Upper lobe of left lung (tissue), 6 donors: ENCODE measurements at regions not wholly inside any gene's neighbourhood (a gene's known extent, or its start where the extent isn't known, plus 50 kb on each side); places are given as distances from the start of the nearest gene placed in this dataset.
A peak's percentile ranks its signal among the peaks of the same experiment; 100 is the strongest.

Experiments
- ATAC-seq, 2 donors: fragments of 200-7000 bp; cut with Tn5 transposase; one replicate each; pipeline ENCODE4 v1.9.1; 2022; ENCODE audit warnings: mild to moderate bottlenecking in 2 of 2, moderate library complexity in 2 of 2; ENCODE audit not compliant: low FRiP score in 2 of 2
- DNase-seq, 2 donors: peaks; one replicate each; pipeline ENCODE4 v3.0.0-alpha.2; 2019 to 2020
- H3K27ac ChIP-seq, 4 donors: fragments of 200-600 bp; sonication (generic); one replicate each; pipeline ENCODE4 v1.5.1; 2016 to 2019
- H3K27me3 ChIP-seq, 4 donors: fragments of 200-600 bp; sonication (generic); one replicate each; pipeline ENCODE4 v1.5.1; 2017 to 2019
- H3K36me3 ChIP-seq, 4 donors: fragments of 200-600 bp; sonication (generic); one replicate each; pipeline ENCODE4 v1.5.1; 2016 to 2019
- H3K4me1 ChIP-seq, 4 donors: fragments of 200-600 bp; sonication (generic); one replicate each; pipeline ENCODE4 v1.5.1; 2018 to 2019
- H3K4me3 ChIP-seq, 4 donors: fragments of 200-600 bp; sonication (generic); one replicate each; pipeline ENCODE4 v1.5.1; 2017 to 2019; ENCODE audit warnings: mild to moderate bottlenecking in 2 of 4, moderate library complexity in 1 of 4
- H3K9me3 ChIP-seq, 4 donors: fragments of 200-600 bp; sonication (generic); one replicate each; pipeline ENCODE4 v1.5.1; 2018 to 2019
- EP300 ChIP-seq, 4 donors: sonication (generic); formaldehyde crosslinking; IDR thresholded peaks; one replicate each; pipeline ENCODE4 v1.5.1; 2017; ENCODE audit warnings: antibody characterized with exemption in 4 of 4, control low read depth in 2 of 4
- POLR2A ChIP-seq, 4 donors: fragments of 450-650 bp; IDR thresholded peaks; one replicate each; pipeline ENCODE4 v1.5.1; 2016 to 2017; ENCODE audit warnings: antibody characterized with exemption in 4 of 4, mild to moderate bottlenecking in 2 of 4
- POLR2AphosphoS5 ChIP-seq, 2 donors: sonication (generic); formaldehyde crosslinking; IDR thresholded peaks; one replicate each; pipeline ENCODE4 v1.5.1; 2017; ENCODE audit warnings: antibody characterized with exemption in 2 of 2
- WGBS, 2 donors: methylation state at CpG; one replicate each; pipeline ENCODE4 v1.1.5; 2017 to 2018; 5-methylcytosine and 5-hydroxymethylcytosine counted together
- TF ChIP-seq, protein P1 (sequence below), 6 experiments: fragments of 450-650 bp in 4 of 6; fragments of 200-600 bp in 2 of 6; sonication (generic) in 2 of 6; IDR thresholded peaks; one replicate each; pipeline ENCODE4 v1.5.1; 2016 to 2019; ENCODE audit warnings: antibody characterized with exemption in 6 of 6
- donor health status: DM: no; HTN: no; CAD: no; lungs with moderate emphysema.
- donor health status: DM: no; HTN: yes; CAD: no; lungs with severe emphysema.

DNA sequence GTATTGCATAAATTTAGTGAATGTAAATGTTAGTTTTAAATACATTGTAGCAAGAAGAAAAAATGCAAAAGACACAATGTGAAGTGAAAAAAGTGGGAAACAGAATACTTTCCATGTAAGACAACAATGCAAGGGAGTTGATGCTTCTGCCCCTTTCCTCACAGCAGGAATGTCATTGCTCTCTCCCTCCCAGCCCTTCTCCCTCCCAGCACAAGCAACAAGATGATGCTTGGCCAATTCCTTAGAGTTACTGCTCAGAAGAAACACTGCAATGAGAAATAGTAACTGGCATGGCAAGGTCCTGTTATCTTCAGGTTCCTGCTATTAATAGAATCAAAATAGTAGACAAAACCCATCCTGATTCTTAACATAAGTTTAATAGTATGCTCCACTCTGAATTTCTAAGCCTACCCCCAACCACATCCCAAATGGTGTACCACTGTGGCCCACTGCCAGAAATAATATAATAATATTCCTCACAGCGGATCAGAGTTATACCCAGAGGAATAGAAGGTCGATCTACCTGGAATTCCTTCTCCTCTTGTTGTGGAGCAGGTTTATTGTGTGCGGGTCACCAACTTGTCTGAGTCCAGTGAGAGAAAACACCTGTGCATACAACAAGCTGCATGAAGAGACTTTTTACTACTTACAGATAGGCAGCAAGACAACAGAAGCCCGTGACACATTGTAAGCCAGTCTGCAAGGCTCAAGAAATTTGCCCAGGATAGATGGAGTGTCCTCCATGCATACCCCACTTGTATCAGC is 69.8 kb upstream of the SLC7A11 start:
- H3K27ac ChIP-seq = no peak overlapping the region
- no peaks in the 10 kb centered on the region for H3K27me3 ChIP-seq
- H3K4me3 ChIP-seq = no peak overlapping the region
- ATAC-seq (no peak), DNase-seq (no peak)
- H3K4me1 ChIP-seq = no peaks in the 10 kb centered on the region
- no peaks in the 10 kb centered on the region for H3K9me3 ChIP-seq
- no peaks in the 10 kb centered on the region for H3K36me3 ChIP-seq
- TF ChIP-seq POLR2AphosphoS5 (IDR thresholded peaks at IDR 0.05) = no peak
- no peak for TF ChIP-seq EP300 (IDR thresholded peaks at IDR 0.05)
- TF ChIP-seq, protein P1, sequence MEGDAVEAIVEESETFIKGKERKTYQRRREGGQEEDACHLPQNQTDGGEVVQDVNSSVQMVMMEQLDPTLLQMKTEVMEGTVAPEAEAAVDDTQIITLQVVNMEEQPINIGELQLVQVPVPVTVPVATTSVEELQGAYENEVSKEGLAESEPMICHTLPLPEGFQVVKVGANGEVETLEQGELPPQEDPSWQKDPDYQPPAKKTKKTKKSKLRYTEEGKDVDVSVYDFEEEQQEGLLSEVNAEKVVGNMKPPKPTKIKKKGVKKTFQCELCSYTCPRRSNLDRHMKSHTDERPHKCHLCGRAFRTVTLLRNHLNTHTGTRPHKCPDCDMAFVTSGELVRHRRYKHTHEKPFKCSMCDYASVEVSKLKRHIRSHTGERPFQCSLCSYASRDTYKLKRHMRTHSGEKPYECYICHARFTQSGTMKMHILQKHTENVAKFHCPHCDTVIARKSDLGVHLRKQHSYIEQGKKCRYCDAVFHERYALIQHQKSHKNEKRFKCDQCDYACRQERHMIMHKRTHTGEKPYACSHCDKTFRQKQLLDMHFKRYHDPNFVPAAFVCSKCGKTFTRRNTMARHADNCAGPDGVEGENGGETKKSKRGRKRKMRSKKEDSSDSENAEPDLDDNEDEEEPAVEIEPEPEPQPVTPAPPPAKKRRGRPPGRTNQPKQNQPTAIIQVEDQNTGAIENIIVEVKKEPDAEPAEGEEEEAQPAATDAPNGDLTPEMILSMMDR (IDR thresholded peaks at IDR 0.05) = no peak
- no peak for TF ChIP-seq POLR2A (IDR thresholded peaks at IDR 0.05)
- 86 to 96% methylated on average over 4 of the region's 4 CpGs for WGBS, 2 donors

DNA sequence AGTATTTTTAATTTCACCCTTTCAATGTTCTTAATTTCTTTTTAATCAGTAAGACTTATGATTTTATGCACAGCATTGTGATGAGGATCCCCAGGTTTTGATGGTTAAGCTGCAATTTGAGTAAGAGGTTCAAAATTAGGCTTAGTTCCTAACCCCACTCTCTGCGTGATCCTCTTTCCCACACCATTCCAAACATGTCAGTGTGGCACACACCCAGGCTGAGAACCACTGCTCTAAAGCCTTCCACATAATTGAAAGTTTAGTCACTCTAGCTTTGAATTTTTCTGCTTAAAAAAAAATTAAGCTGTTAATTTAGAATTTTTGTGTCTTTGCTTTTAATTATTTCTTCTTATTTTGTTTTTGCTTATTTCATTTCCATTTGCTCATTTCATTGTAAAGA is 68.8 kb upstream of the SLC7A11 start:
- TF ChIP-seq POLR2A (IDR thresholded peaks at IDR 0.05) = no peak
- no peak for TF ChIP-seq POLR2AphosphoS5 (IDR thresholded peaks at IDR 0.05)
- no peak for TF ChIP-seq EP300 (IDR thresholded peaks at IDR 0.05)
- TF ChIP-seq, protein P1 (IDR thresholded peaks at IDR 0.05) = no peak

DNA sequence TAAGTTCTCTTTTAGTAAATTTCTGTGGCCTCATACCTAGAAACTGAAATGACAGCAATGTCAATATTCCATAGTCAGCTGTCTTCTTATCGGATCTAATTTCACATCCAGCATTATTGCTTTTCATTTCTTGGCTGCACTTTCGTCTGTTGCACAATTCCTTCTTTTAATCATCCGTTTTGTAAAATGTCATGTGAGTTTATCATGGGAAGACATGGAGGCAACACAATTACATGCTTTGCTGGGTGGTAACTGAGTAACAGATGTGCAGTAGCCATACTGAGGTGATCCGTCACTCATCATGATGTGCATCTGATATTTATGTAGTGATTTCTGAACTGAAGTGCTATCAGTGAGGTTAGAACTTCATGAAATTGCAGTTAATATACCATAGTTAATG is 68.3 kb upstream of the SLC7A11 start:
- no peaks in the 10 kb centered on the region for H3K4me1 ChIP-seq
- H3K27me3 ChIP-seq = no peaks in the 10 kb centered on the region
- H3K36me3 ChIP-seq = no peaks in the 10 kb centered on the region
- no peak overlapping the region for H3K27ac ChIP-seq
- H3K4me3 ChIP-seq = no peak overlapping the region
- ATAC-seq (no peak), DNase-seq (no peak)
- TF ChIP-seq, protein P1 (IDR thresholded peaks at IDR 0.05) = no peak
- no peak for TF ChIP-seq POLR2AphosphoS5 (IDR thresholded peaks at IDR 0.05)
- TF ChIP-seq POLR2A (IDR thresholded peaks at IDR 0.05) = no peak
- no peak for TF ChIP-seq EP300 (IDR thresholded peaks at IDR 0.05)
- H3K9me3 ChIP-seq = no peaks in the 10 kb centered on the region
- 79% methylated on average over 4 of the region's 4 CpGs for WGBS, 2 donors

More for the DNA sequence above, 68.8 kb upstream of the SLC7A11 start:
- no peak overlapping the region for H3K27ac ChIP-seq
- no peaks in the 10 kb centered on the region for H3K27me3 ChIP-seq
- no peak for DNase-seq
- 76 to 85% methylated on average over 1 of the region's 1 CpG for WGBS, 2 donors
- no peak overlapping the region for H3K4me3 ChIP-seq
- no peaks in the 10 kb centered on the region for H3K4me1 ChIP-seq
- no peak for ATAC-seq
- no peaks in the 10 kb centered on the region for H3K36me3 ChIP-seq
- H3K9me3 ChIP-seq = no peaks in the 10 kb centered on the region

DNA sequence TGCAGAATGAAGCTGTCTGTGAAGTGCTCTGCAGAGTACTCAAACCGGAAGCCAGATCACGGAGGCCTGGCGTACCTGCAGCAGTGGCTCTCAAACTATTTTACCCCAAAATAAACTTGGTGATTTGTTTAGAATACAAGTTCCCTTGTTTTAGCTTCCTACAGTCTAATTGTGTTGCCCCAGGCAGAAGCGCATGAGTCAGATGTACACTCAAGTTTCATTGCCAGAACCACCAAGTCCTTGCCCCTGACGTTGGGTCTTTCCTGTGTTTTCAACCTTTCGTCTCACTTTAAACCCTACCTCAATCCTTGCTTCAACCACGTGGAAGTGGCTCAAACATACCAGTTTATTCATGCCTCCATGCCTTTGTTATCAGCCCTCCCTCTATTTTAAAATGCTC is 66.2 kb upstream of the SLC7A11 start:
- no peaks in the 10 kb centered on the region for H3K4me1 ChIP-seq
- no peak overlapping the region for H3K27ac ChIP-seq
- DNase-seq (no peak), ATAC-seq (no peak)
- no peaks in the 10 kb centered on the region for H3K27me3 ChIP-seq
- H3K9me3 ChIP-seq = no peaks in the 10 kb centered on the region
- WGBS, 2 donors = 80 to 83% methylated on average over 7 of the region's 7 CpGs
- TF ChIP-seq EP300 (IDR thresholded peaks at IDR 0.05) (no peak), POLR2AphosphoS5 (IDR thresholded peaks at IDR 0.05) (no peak), POLR2A (IDR thresholded peaks at IDR 0.05) (no peak)
- TF ChIP-seq, protein P1 (IDR thresholded peaks at IDR 0.05) = no peak
- no peaks in the 10 kb centered on the region for H3K36me3 ChIP-seq
- no peak overlapping the region for H3K4me3 ChIP-seq

DNA sequence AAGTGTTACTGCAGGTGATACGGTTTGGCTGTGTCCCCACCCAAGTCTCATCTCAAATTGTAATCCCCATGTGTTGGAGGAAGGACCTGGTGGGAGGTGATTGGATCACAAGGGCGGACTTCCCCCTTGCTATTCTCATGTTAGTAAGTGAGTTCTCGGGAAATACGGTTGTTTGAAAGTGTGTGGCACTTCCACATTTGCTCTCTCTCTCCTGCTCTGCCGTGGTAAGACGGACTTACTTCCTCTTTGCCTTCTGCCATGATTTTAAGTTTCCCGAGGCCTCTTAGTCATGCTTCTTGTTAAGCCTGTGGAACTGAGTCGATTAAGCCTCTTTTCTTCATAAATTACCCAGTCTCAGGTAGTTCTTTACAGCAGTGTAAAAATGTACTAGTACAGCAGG is 65.2 kb upstream of the SLC7A11 start:
- Histone ChIP-seq H3K27ac (no peak overlapping the region), H3K27me3 (no peaks in the 10 kb centered on the region), H3K36me3 (no peaks in the 10 kb centered on the region), H3K9me3 (no peaks in the 10 kb centered on the region), H3K4me3 (no peak overlapping the region), H3K4me1 (no peaks in the 10 kb centered on the region)
- DNase-seq (peak in 1 of 2 donors; percentile 51), ATAC-seq (no peak)
- TF ChIP-seq, protein P1 (IDR thresholded peaks at IDR 0.05) = no peak
- no peak for TF ChIP-seq EP300 (IDR thresholded peaks at IDR 0.05)
- TF ChIP-seq POLR2AphosphoS5 (IDR thresholded peaks at IDR 0.05) = no peak
- no peak for TF ChIP-seq POLR2A (IDR thresholded peaks at IDR 0.05)
- WGBS, 2 donors = 70 to 76% methylated on average over 8 of the region's 8 CpGs
